ENCODE measurements at regions not wholly inside any gene's neighbourhood (a gene's known extent, or its start where the extent isn't known, plus 50 kb on each side); places are given as distances from the start of the nearest gene placed in this dataset.
"Not testable (repeated sequence)": the region's sequence is repeated elsewhere in the genome, so short reads cannot be mapped to it uniquely, and the experiment has no call there.

GRCh38 chr22:48835857-48836672, 991.6 kb downstream of the BRD1 start:
- no peak for DNase-seq (ENCODE audit: low read depth)

GRCh38 chr22:48835364-48835763, 992.3 kb downstream of the BRD1 start:
- DNase-seq (ENCODE audit: low read depth), result no peak

GRCh38 chr22:48834404-48834803, 993.3 kb downstream of the BRD1 start:
- no peak for DNase-seq (ENCODE audit: low read depth)

- DNase-seq (ENCODE audit: low read depth), result no peak
Observed at GRCh38 chr22:48832592-48832991, 995.1 kb downstream of the BRD1 start.

- DNase-seq (ENCODE audit: low read depth), result no peak
Observed at GRCh38 chr22:48829908-48830307, 997.8 kb downstream of the BRD1 start.

GRCh38 chr22:48828688-48829087, 999.0 kb downstream of the BRD1 start:
- no peak for DNase-seq (ENCODE audit: low read depth)

GRCh38 chr22:48827904-48828555, 999.6 kb downstream of the BRD1 start:
- no peak for DNase-seq (ENCODE audit: low read depth)

GRCh38 chr22:48827268-48827846, 1000.3 kb downstream of the BRD1 start:
- no peak for DNase-seq (ENCODE audit: low read depth)

- DNase-seq (ENCODE audit: low read depth), result no peak
Observed at GRCh38 chr22:48826546-48826945, 1001.1 kb downstream of the BRD1 start.

GRCh38 chr22:48825802-48826520, 1001.7 kb downstream of the BRD1 start:
- no peak for DNase-seq (ENCODE audit: low read depth)

- DNase-seq (ENCODE audit: low read depth), result no peak
Observed at GRCh38 chr22:48824712-48825651, 1002.7 kb downstream of the BRD1 start.

- DNase-seq (ENCODE audit: low read depth), result no peak
Observed at GRCh38 chr22:48823941-48824340, 1003.7 kb downstream of the BRD1 start.

- no peak for DNase-seq (ENCODE audit: low read depth)
Observed at GRCh38 chr22:48822278-48823233, 1005.1 kb downstream of the BRD1 start.

GRCh38 chr22:48821727-48822126, 1005.9 kb downstream of the BRD1 start:
- no peak for DNase-seq (ENCODE audit: low read depth)

- DNase-seq (ENCODE audit: low read depth), result no peak
Observed at GRCh38 chr22:48821346-48821690, 1006.4 kb downstream of the BRD1 start.

GRCh38 chr22:48820481-48821345, 1007.0 kb downstream of the BRD1 start:
- DNase-seq (ENCODE audit: low read depth), result no peak

- no peak for DNase-seq (ENCODE audit: low read depth)
Observed at GRCh38 chr22:48819961-48820360, 1007.7 kb downstream of the BRD1 start.

- DNase-seq (ENCODE audit: low read depth), result no peak
Observed at GRCh38 chr22:48819232-48819631, 1008.4 kb downstream of the BRD1 start.

GRCh38 chr22:48817491-48817890, 1010.2 kb downstream of the BRD1 start:
- not testable (repeated sequence) for DNase-seq (ENCODE audit: low read depth)

Measured in HS-5 (cell line).